Brain pericyte (primary cell): ENCODE measurements at regions not wholly inside any gene's neighbourhood (a gene's known extent, or its start where the extent isn't known, plus 50 kb on each side); places are given as distances from the start of the nearest gene placed in this dataset.
"Not testable (repeated sequence)": the region's sequence is repeated elsewhere in the genome, so short reads cannot be mapped to it uniquely, and the experiment has no call there.

ENCODE experiments used
- DNase-seq: peaks from one replicate; pipeline ENCODE4 v3.0.0-alpha.2; 2012; ENCODE audit warnings: low read depth, low spot score

DNA sequence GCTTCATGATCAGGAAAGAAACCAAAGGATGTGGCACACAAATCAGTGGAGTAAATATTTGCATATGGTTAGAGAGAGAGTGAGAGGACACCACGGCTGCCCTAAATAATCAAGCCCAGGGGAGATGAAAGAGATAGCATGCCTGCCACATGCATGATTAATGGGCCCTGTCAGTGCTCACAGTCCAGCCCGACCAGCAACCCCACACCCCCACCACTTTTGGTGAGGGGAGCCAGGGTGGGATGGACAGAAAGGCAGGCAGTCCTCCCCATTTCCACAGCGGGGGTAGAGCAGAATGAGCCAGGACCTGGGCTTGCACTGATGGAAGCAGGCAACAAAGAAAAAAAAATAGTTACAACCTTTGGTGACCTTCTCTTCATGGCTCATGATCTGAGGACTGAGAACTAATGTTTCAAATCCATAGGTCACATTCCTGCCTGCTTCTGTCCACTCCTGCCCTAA lies 545.0 kb downstream of the ETS1 start:
- DNase-seq: no peak

DNA sequence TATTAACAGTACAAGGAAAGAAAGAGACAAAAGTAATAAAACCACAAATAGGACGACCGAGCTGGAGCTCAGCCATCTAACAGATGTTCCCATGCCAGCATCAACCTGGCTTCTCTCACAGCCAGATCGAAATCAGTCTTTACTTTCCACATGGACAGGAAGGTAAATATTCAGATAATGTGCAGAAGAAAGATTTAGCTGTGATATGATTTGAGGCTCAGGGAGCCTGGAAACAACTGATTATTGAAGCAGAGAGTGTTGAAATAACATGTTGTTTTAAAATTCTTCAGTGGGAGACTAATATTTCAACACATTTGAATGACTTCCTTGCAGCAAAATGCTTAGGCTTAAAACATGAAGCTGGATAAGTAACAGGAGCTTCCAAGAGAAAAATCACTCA lies 546.8 kb downstream of the ETS1 start:
- no peak for DNase-seq

- DNase-seq: no peak
These were observed 548.0 kb downstream of the ETS1 start for GRCh38 chr11:128039140-128040021.

- no peak for DNase-seq
These were observed 550.7 kb downstream of the ETS1 start for GRCh38 chr11:128036556-128037093.

DNA sequence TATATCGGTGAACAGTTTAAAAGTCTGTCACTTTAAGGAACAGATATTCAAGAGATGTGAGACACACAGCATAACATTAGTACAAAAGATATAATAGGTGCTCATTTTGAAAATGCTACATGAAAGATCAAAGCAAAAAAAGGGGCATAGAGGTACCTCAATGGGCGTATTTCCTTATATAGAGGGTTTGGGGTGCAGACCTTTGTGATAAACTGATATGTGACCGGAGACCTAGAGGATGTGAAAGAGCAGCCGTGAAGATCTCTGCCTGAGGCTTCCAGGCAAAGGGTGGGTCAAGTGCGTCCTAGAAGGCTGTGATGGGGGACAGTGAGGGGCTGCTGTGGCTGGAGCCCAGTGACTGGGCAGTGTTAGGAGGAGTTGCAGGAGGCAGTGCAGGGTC lies 551.4 kb downstream of the ETS1 start:
- no peak for DNase-seq

DNA sequence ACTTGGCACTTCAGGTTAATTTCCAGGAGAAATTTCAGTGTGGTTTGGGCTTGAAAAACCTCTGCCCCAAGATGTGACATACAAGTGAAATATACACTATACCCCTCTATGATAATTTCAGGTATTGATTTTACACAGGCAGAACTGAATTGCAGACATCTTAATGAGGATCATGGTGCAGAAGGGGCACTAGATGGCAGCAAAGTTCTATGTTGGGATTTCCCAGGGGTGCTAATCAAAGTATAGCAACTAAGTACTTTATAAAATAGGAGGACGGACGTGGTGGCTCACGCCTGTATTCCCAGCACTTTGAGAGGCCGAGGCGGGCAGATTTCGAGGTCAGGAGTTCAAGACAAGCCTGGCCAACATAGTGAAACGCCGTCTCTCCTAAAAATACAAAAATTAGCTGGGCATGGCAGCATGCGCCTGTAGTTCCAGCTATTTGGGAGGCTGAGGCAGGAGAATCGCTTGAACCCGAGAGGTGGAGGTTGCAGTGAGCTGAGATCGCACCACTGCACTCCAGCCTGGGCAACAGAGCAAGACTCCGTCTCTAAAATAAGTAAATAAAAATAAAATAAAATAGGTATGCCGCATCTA lies 555.7 kb downstream of the ETS1 start:
- DNase-seq: not testable (repeated sequence)

DNA sequence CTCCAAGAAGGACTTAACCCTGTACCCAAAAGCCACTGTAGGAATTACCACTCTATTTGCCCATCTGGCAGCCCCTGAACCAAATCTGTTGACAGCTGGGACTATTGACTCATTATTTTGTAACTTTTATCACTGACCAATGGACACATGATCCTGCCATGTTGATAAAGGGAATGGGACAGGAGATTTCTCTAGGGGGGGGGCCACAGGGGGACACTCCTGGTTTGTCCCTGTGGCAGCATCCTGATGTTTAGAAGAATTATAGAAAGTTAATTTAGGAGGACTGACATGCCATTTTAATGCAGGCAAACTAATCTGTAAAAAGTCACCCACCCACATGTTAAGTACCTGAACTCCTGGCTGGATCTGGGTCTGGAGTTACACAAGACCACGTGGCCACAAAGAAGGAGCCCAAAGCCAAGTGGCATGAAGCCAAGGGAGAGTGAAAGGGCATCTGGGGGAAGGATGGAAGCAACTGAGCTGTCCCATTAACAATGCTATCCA lies 558.1 kb downstream of the ETS1 start:
- no peak for DNase-seq

- DNase-seq: no peak
These were observed 560.8 kb downstream of the ETS1 start for GRCh38 chr11:128026596-128026995.

- DNase-seq: no peak
These were observed 564.6 kb downstream of the ETS1 start for GRCh38 chr11:128022761-128023160.

GRCh38 chr11:128022007-128022368 lies 565.4 kb downstream of the ETS1 start:
- no peak for DNase-seq

DNA sequence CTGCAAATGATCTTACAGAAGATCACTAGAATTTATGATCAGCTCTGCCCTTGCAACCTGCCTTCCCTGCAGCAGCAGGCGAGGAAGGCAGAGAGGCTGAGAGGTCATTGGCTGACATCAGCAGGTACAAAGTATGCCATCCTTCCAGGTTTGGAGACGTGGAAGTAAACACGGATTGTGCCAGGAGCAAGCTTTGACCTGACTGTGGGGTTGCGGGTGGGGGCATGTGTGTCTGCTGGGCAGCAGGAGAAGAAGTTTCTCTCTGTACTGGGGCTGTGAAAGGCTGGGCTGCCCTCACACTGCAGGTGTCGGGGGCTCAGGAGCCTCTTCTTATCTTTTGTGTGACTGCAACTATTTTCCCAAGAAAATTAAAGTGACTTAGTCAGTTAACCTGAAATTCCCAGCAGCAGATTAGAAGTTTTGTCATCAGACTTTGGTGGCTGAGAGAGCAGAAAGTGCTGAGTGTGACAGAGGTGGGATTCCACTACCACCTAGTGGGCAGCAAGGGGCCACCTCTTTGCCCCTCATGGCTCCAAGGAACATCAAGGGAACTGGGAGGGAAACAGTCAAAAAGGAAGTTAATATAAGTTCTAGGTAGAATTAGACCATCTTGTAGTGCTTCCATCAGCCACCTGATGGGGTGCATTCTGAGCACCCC lies 565.9 kb downstream of the ETS1 start:
- DNase-seq: no peak

DNA sequence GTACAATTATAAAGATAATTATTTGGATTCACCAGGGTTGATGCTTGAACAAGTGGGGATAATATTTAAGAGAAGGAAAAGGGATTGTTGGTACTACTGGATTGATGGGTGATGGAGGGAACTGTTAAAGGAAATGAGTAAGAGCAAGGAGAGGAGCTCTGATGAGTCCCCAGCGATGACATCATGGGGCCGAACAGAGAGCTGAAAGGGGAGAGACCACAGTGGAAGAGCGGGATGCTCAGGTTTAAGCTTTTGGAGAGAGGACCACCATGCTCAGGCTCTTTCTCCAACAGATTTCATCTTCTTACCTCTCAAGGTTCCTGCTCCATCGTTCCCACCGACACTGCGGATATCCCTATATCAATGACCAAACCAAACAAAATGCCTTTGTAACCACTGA lies 568.7 kb downstream of the ETS1 start:
- no peak for DNase-seq

GRCh38 chr11:128005562-128005961 lies 581.8 kb downstream of the ETS1 start:
- DNase-seq: no peak

GRCh38 chr11:127998421-127998820 lies 588.9 kb downstream of the ETS1 start:
- DNase-seq: no peak

DNA sequence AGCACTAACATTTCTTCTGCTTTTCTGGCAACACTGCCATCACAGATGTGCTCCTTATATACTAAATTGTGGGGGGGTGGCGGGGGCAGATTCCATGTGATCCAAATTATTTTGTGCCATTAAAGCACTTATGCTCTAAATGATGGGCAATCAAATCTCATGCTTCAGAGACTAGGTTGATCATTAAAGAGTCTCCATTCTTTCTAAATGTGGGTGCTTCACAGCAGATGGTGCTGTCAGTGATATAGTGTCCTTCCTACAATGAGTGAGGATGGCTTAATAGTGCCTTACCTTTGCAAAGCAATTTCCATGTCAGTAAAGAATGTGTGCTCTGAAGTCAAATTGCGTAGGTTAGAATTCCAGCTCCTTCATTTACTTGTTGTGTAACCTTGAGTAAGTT lies 589.8 kb downstream of the ETS1 start:
- no peak for DNase-seq

DNA sequence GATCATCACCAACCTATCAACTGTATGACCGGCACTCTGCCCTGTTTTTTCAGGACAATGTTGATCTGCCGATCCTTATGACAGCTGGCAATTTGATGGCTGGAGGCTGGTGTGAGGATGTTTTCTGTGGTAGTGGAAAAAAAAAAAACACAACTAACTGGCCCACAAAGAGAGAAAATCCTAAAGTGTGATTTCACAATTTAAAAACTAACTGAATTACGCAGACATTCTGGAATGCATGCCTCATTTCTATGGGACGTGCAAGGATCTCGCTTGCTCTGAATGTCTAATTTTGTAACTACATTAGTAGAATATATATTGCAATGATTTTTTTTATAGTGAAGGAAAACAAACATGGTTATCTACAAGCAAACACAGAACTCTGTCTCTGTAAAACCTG lies 590.5 kb downstream of the ETS1 start:
- no peak for DNase-seq

GRCh38 chr11:127995921-127996320 lies 591.4 kb downstream of the ETS1 start:
- no peak for DNase-seq

GRCh38 chr11:127994736-127995135 lies 592.6 kb downstream of the ETS1 start:
- DNase-seq: no peak

- no peak for DNase-seq
These were observed 593.6 kb downstream of the ETS1 start for GRCh38 chr11:127993788-127994187.

GRCh38 chr11:127993281-127993680 lies 594.1 kb downstream of the ETS1 start:
- DNase-seq: no peak

GRCh38 chr11:127986073-127986472 lies 601.3 kb downstream of the ETS1 start:
- DNase-seq: no peak

- DNase-seq: no peak
These were observed 614.5 kb downstream of the ETS1 start for GRCh38 chr11:127972816-127973215.
